GM13976 (cell line): ENCODE measurements at regions not wholly inside any gene's neighbourhood (a gene's known extent, or its start where the extent isn't known, plus 50 kb on each side); places are given as distances from the start of the nearest gene placed in this dataset.

Source experiments
- DNase-seq: peaks from one replicate; pipeline ENCODE4 v3.0.0; 2012; ENCODE audit warnings: low spot score
- in situ Hi-C: fragments of 300-500 bp; cut with MboI; formaldehyde crosslinking; loops from one replicate; pipeline ENCODE4 v1.12.0; 2022; ENCODE audit warnings: low sequenced_read_pairs, mixed read lengths, inconsistent platforms; ENCODE audit not compliant: unreplicated experiment
- TF ChIP-seq, protein P1 (sequence below): IDR thresholded peaks from 2 replicates; pipeline ENCODE4 v1.5.1; 2012; ENCODE audit warnings: borderline replicate concordance, mild to moderate bottlenecking; ENCODE audit not compliant: insufficient read depth; ENCODE audit errors: extremely low read depth, missing control alignments, control extremely low read depth

DNA sequence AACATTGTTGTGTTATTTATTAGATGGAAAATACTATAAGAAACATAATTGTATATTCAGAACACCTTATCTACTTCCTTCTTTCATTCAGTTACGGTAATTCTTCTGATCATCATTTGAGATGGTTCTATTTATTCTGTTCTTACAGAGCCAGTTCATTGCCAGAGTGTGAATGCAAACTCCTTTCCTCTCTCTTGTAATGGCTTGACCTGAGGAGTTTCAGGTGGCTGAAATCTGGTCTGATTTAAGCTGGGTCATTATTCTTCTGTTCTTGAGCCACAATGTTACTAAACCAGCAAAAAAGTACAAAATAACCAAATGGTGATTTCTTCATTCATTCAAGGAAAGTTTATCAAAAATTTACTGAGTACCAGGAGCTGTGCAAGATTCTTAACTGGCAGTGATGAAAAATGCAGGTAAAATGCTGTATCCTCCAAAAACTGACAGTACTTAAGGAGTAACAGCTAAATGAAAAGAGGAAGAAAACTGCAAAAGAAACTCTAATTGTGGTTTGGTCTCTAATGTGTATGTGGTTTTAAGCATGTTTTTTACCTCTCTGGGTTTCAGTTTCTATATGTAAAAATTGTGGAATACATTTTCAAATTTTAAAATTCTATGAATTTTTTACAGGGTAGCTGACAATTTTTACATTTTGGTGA, 182.4 kb upstream of the UFM1 start:
- no peak for DNase-seq
- in situ Hi-C loops: no loop called here
- TF ChIP-seq, protein P1, sequence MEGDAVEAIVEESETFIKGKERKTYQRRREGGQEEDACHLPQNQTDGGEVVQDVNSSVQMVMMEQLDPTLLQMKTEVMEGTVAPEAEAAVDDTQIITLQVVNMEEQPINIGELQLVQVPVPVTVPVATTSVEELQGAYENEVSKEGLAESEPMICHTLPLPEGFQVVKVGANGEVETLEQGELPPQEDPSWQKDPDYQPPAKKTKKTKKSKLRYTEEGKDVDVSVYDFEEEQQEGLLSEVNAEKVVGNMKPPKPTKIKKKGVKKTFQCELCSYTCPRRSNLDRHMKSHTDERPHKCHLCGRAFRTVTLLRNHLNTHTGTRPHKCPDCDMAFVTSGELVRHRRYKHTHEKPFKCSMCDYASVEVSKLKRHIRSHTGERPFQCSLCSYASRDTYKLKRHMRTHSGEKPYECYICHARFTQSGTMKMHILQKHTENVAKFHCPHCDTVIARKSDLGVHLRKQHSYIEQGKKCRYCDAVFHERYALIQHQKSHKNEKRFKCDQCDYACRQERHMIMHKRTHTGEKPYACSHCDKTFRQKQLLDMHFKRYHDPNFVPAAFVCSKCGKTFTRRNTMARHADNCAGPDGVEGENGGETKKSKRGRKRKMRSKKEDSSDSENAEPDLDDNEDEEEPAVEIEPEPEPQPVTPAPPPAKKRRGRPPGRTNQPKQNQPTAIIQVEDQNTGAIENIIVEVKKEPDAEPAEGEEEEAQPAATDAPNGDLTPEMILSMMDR: no peak

DNA sequence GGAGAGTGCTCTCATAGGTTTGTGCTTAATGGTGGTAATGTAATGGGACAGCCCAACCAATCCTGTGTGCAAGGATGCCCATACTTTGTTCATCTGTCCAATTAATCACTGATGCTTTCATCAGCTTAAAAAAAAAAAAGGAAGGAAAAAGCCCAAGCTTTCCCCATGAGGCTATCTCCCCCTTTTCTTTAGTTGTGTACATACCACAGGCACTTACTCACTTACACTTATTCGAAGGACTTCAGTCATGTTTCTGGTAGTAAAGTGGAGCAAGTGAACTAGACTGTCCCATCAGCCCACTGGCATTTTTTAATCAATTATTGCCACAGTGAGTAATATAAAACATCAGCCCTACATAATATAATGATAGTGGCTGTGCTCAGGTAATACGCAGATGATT, 183.5 kb upstream of the UFM1 start:
- in situ Hi-C loops: no loop called here
- no peak for DNase-seq
- TF ChIP-seq, protein P1: no peak

DNA sequence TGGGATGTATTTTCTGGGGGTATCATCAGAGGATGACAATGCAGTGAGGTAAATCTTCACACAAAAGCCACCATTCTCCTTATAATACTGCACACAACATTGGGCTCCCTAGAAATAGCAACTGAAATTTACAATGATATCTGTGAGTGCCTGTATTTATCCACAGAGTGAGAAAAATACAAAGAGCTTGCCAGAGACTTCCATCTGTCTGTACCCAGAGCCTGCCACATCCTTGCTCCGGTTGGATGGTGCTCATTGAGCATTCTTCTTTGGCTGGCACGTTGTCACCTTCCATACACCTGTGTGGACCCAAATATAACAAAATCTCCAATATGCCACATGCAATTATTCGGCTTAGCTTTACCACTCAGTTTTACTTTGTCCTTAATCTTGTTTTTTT, 189.5 kb upstream of the UFM1 start:
- TF ChIP-seq, protein P1: no peak
- in situ Hi-C loops: no loop called here
- DNase-seq: no peak

DNA sequence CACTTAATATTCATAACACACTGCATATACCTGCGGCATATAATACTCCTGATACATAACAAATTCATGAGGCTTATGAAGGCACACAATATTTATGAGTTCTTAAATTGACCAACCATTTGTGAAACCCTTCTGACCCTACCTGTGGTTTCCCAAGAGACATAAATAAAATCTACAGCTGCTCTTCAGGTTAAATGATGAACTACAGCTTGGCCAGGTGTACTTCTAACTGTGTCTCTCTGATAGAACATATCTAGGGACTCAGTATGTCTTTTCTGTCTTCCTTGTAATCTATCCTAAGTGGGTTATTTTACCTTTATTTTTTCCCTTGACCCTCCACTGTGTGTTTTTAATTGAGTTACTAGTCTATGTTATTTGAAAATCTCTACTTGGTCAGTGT, 189.9 kb upstream of the UFM1 start:
- DNase-seq: no peak
- in situ Hi-C loops: no loop called here
- TF ChIP-seq, protein P1: no peak

DNA sequence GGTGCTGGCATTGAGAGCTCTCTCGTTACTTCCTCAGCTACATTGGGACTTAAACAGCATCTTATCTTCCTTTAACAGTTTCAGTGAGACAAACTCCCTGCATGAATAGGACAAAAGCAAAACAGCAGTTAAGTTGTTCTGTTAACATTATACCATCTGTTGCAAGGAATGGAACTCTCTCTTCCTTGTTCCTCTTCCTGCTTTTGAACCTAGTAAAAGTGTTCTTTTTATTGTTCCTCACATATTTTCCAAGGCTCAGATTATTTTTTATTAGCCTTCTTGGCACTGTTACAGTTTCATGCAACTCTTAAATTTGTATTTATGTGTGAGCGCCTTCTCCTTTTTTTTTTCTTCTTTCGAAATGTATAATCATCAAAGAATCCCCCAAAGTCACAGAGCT, 202.6 kb upstream of the UFM1 start:
- DNase-seq: no peak
- TF ChIP-seq, protein P1: no peak
- in situ Hi-C loops: no loop called here

DNA sequence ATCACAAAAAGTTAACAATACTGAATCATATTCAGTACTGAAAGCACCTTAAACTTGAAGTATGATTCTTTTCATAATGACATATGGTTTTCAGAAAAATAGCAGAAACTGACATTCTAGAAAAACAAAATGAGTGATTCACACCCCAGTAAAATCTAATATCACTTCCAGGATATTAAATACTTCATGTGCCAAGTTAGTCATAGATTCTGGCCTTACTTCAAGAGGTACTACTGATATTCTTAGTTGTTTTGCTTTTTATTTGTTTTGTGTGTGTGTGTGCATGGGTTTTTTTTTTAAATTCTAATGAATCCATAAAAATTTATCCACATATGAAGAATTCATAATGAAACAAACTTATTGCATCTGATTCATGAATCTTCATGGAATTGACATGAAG, 207.9 kb upstream of the UFM1 start:
- no peak for DNase-seq
- in situ Hi-C loops: no loop called here
- TF ChIP-seq, protein P1: no peak
